H1 (cell line): ENCODE measurements at regions not wholly inside any gene's neighbourhood (a gene's known extent, or its start where the extent isn't known, plus 50 kb on each side); places are given as distances from the start of the nearest gene placed in this dataset.

ENCODE experiments used
- CTCF ChIA-PET: fragments of 300-600 bp; sonication (Branson Sonifier 250); formaldehyde crosslinking; loops from one replicate; lab custom pipeline; 2021; ENCODE audit not compliant: partially characterized antibody; lab: Charles Lee
- POLR2A ChIA-PET: fragments of 300-600 bp; sonication (Branson Sonifier 250); formaldehyde crosslinking; loops from one replicate; lab custom pipeline; 2021; ENCODE audit warnings: inconsistent platforms; ENCODE audit not compliant: partially characterized antibody; lab: Charles Lee
- DNase-seq, 2 experiments: peaks; one replicate each; pipeline versions ENCODE4 v3.0.0 to v3.0.0-alpha.2; 2010 to 2022; ENCODE audit warnings: low spot score in 2 of 2, low read depth in 1 of 2, mixed read lengths in 1 of 2
- FAIRE-seq: peaks from 2 replicates; lab custom pipeline; 2011; peaks lifted over from hg19 to GRCh38; lab: Jason Lieb, UNC
- H2AFZ ChIP-seq: 2 replicates; pipeline ENCODE4 v1.8.1; 2012; ENCODE audit warnings: low read length, inconsistent platforms
- H2AK5ac ChIP-seq: 2 replicates; pipeline ENCODE4 v1.6.1; 2013; ENCODE audit warnings: low read depth, low read length
- H2BK120ac ChIP-seq: replicated peaks from 2 replicates; pipeline ENCODE3; 2013; ENCODE audit warnings: low read depth, low read length, inconsistent platforms
- H2BK12ac ChIP-seq: 2 replicates; pipeline ENCODE4 v1.6.1; 2013; ENCODE audit warnings: low read depth, low read length
- H2BK15ac ChIP-seq: 2 replicates; pipeline ENCODE4 v1.6.1; 2013; ENCODE audit warnings: low read length
- H2BK20ac ChIP-seq: 2 replicates; pipeline ENCODE4 v1.6.1; 2013; ENCODE audit warnings: low read length
- H2BK5ac ChIP-seq: 2 replicates; pipeline ENCODE4 v1.6.1; 2013; ENCODE audit warnings: low read depth, low read length
- H3K14ac ChIP-seq: 2 replicates; pipeline ENCODE4 v1.6.1; 2013; ENCODE audit warnings: inconsistent platforms; ENCODE audit not compliant: insufficient read length
- H3K18ac ChIP-seq: 2 replicates; pipeline ENCODE4 v1.6.1; 2013; ENCODE audit warnings: low read length; ENCODE audit errors: extremely low read depth
- H3K23ac ChIP-seq: 2 replicates; pipeline ENCODE4 v1.6.1; 2013; ENCODE audit warnings: inconsistent platforms; ENCODE audit not compliant: insufficient read length
- H3K23me2 ChIP-seq: 2 replicates; pipeline ENCODE4 v1.6.1; 2013; ENCODE audit warnings: low read depth, low read length
- H3K27ac ChIP-seq: 2 replicates; pipeline ENCODE4 v1.6.1; 2011; ENCODE audit warnings: low read depth, low read length, inconsistent platforms
- H3K27me3 ChIP-seq, 4 experiments: replicated peaks in 1 of 4; 1 replicate in 1 of 4; 2 replicates in 3 of 4; pipeline versions ENCODE4 v1.6.1 to v1.8.1; 2011 to 2013; ENCODE audit warnings: low read length in 3 of 4, mild to moderate bottlenecking in 3 of 4, inconsistent platforms in 2 of 4, mixed read lengths in 2 of 4, moderate library complexity in 1 of 4; ENCODE audit not compliant: control insufficient read depth in 3 of 4, insufficient read depth in 3 of 4; ENCODE audit errors: extremely low read depth in 1 of 4
- H3K36me3 ChIP-seq, 4 experiments: 2 replicates each; pipeline versions ENCODE4 v1.6.1 to v1.8.1; 2011 to 2013; ENCODE audit warnings: mild to moderate bottlenecking in 4 of 4, low read length in 3 of 4, moderate library complexity in 2 of 4, control low read depth in 1 of 4, inconsistent platforms in 1 of 4; ENCODE audit not compliant: insufficient read depth in 4 of 4, control insufficient read depth in 2 of 4
- H3K4ac ChIP-seq: replicated peaks from 2 replicates; pipeline ENCODE3; 2013; ENCODE audit warnings: low read length, low read depth, mixed read lengths, inconsistent platforms; ENCODE audit not compliant: insufficient read length
- H3K4me1 ChIP-seq, 4 experiments: replicated peaks in 1 of 4; 1 replicate in 1 of 4; 2 replicates in 3 of 4; pipeline versions ENCODE4 v1.6.1 to v1.8.1; 2011 to 2013; ENCODE audit warnings: low read length in 3 of 4, inconsistent platforms in 2 of 4, mixed read lengths in 1 of 4; ENCODE audit not compliant: insufficient read depth in 4 of 4, control insufficient read depth in 3 of 4
- H3K4me2 ChIP-seq, 2 experiments: 2 replicates each; pipeline versions ENCODE4 v1.6.1 to v1.8.1; 2011 to 2013; ENCODE audit warnings: low read depth in 2 of 2, low read length in 2 of 2, control low read depth in 1 of 2, inconsistent platforms in 1 of 2, mild to moderate bottlenecking in 1 of 2; ENCODE audit not compliant: insufficient read depth in 1 of 2
- H3K4me3 ChIP-seq, 4 experiments: fragments of 200-600, 300-600 bp in 1 of 4; sonication (generic), shearing (Covaris generic), sonication (Bioruptor Twin) in 1 of 4; 2 replicates each; pipeline versions ENCODE4 v1.5.1 to v1.8.1; 2011 to 2016; ENCODE audit warnings: low read length in 4 of 4, low read depth in 3 of 4, control low read depth in 2 of 4, inconsistent platforms in 2 of 4, mild to moderate bottlenecking in 2 of 4, mixed read lengths in 1 of 4, moderate library complexity in 1 of 4; ENCODE audit not compliant: insufficient read depth in 2 of 4; ENCODE audit errors: extremely low read depth in 1 of 4
- H3K56ac ChIP-seq: replicated peaks from 2 replicates; pipeline ENCODE3; 2013; ENCODE audit warnings: low read depth, mild to moderate bottlenecking, mixed read lengths, low read length, inconsistent platforms; ENCODE audit not compliant: insufficient read length
- H3K79me1 ChIP-seq: 2 replicates; pipeline ENCODE4 v1.6.1; 2013; ENCODE audit warnings: low read depth, low read length, control low read depth
- H3K79me2 ChIP-seq, 2 experiments: 2 replicates each; pipeline versions ENCODE4 v1.6.1 to v1.8.1; 2012 to 2013; ENCODE audit warnings: low read length in 2 of 2, mild to moderate bottlenecking in 2 of 2, inconsistent platforms in 1 of 2; ENCODE audit not compliant: insufficient read depth in 2 of 2, control insufficient read depth in 1 of 2
- H3K9ac ChIP-seq, 4 experiments: replicated peaks in 1 of 4; 1 replicate in 1 of 4; 2 replicates in 3 of 4; pipeline versions ENCODE4 v1.6.1 to v1.8.1; 2011 to 2013; ENCODE audit warnings: low read depth in 3 of 4, low read length in 3 of 4, control low read depth in 2 of 4, mild to moderate bottlenecking in 2 of 4, moderate library complexity in 2 of 4, inconsistent platforms in 1 of 4; ENCODE audit errors: extremely low read depth in 1 of 4
- H3K9me3 ChIP-seq, 2 experiments: 2 replicates each; pipeline versions ENCODE4 v1.6.1 to v1.8.1; 2012 to 2013; ENCODE audit warnings: mild to moderate bottlenecking in 2 of 2, moderate library complexity in 2 of 2, control low read depth in 1 of 2, inconsistent platforms in 1 of 2, low read depth in 1 of 2, low read length in 1 of 2, mixed read lengths in 1 of 2; ENCODE audit not compliant: insufficient read depth in 2 of 2
- H4K20me1 ChIP-seq, 2 experiments: replicated peaks in 1 of 2; 2 replicates each; pipeline versions ENCODE3 to v1.8.1; 2011 to 2013; ENCODE audit warnings: inconsistent platforms in 2 of 2, low read length in 2 of 2, mild to moderate bottlenecking in 1 of 2; ENCODE audit not compliant: insufficient read depth in 2 of 2, control insufficient read depth in 1 of 2
- H4K5ac ChIP-seq: 2 replicates; pipeline ENCODE4 v1.6.1; 2013; ENCODE audit warnings: low read length, low read depth, mixed read lengths, inconsistent platforms; ENCODE audit not compliant: insufficient read length
- H4K8ac ChIP-seq: 2 replicates; pipeline ENCODE4 v1.8.0; 2013; ENCODE audit warnings: mild to moderate bottlenecking, moderate library complexity, low read length, inconsistent platforms; ENCODE audit not compliant: insufficient read depth; ENCODE audit errors: extremely low read depth
- H4K91ac ChIP-seq: replicated peaks from 2 replicates; pipeline ENCODE3; 2013; ENCODE audit warnings: low read length, mixed read lengths, inconsistent platforms; ENCODE audit not compliant: insufficient read length
- CTBP2 ChIP-seq: IDR thresholded peaks from 2 replicates; pipeline ENCODE4 v1.7.0; 2011; ENCODE audit warnings: borderline replicate concordance, mild to moderate bottlenecking, moderate library complexity, mixed read lengths, low read length; ENCODE audit not compliant: insufficient read depth, insufficient read length
- EGR1 ChIP-seq: IDR thresholded peaks from 2 replicates; pipeline ENCODE4 v1.6.1; 2011; ENCODE audit warnings: low read depth, low read length, borderline replicate concordance
- EZH2 ChIP-seq: fragments of 200-600 bp; sonication (generic); IDR thresholded peaks from 2 replicates; pipeline ENCODE4 v1.7.1; 2012; ENCODE audit warnings: low read depth, mild to moderate bottlenecking, moderate library complexity, low read length, inconsistent platforms; ENCODE audit not compliant: severe bottlenecking
- HDAC6 ChIP-seq: IDR thresholded peaks from one replicate; pipeline ENCODE4 v1.7.1; 2012; ENCODE audit warnings: low read depth, mild to moderate bottlenecking, inconsistent platforms, low read length, moderate library complexity
- MAX ChIP-seq: IDR thresholded peaks from 2 replicates; pipeline ENCODE4 v1.6.1; 2012; ENCODE audit warnings: inconsistent platforms
- SP4 ChIP-seq: IDR thresholded peaks from 2 replicates; pipeline ENCODE4 v1.6.1; 2012; ENCODE audit warnings: low read length, inconsistent platforms
- WGBS, 2 experiments: shearing (Covaris generic) in 1 of 2; methylation state at CpG; one replicate each; pipeline versions ENCODE4 v1.1.6 to v1.1.7; 2013 to 2015; ENCODE audit warnings: low lambda C conversion rate in 2 of 2, mixed read lengths in 2 of 2, inconsistent platforms in 1 of 2, low coverage in 1 of 2, missing lambda C conversion rate in 1 of 2; ENCODE audit not compliant: insufficient replicate concordance in 2 of 2, insufficient coverage in 1 of 2, insufficient read length in 1 of 2; ENCODE audit errors: extremely low coverage in 1 of 2, missing lambda C conversion rate in 1 of 2; 5-methylcytosine and 5-hydroxymethylcytosine counted together
- TF ChIP-seq, protein P1 (sequence below): IDR thresholded peaks from 2 replicates; pipeline ENCODE4 v1.6.1; 2011; ENCODE audit warnings: low read length, improper control_type of control experiment

- H3K9ac ChIP-seq = no peak overlapping the region
- peak overlapping the region; percentile 21; the same call in 1 of the 2 replicates for H2BK12ac ChIP-seq
- 92% methylated on average over 11 of the region's 11 CpGs; no CpG with 5 or more reads in 1 of the 2 experiments for WGBS, 2 experiments
- H3K23me2 ChIP-seq = no peaks in the 10 kb centered on the region
- H3K27ac ChIP-seq = no peak overlapping the region
- H4K5ac ChIP-seq = no peak overlapping the region
- no peak overlapping the region for H2BK20ac ChIP-seq
- H3K4ac ChIP-seq = no peak overlapping the region
- H2BK15ac ChIP-seq = no peak overlapping the region
- no peak overlapping the region for H2BK120ac ChIP-seq
- no peak overlapping the region for H3K23ac ChIP-seq
- CTCF ChIA-PET = interaction anchor here (0.6 to 5.0 kb wide), 17 partner anchors 8 to 419 kb away, joined by 3 to 44 read pairs (median 8); no protein-coding TSS in a partner anchor
- no peak overlapping the region for H2AK5ac ChIP-seq
- no peak overlapping the region; the same call in 1 of the 2 replicates for H2BK5ac ChIP-seq
- peaks cover 5% of the 10 kb centered on the region in 2 experiments; a peak in 3 of 4 replicates for H3K9me3 ChIP-seq
- DNase-seq = peak in 1 of 2 experiments; percentile 32
- H3K14ac ChIP-seq = no peak overlapping the region
- H4K91ac ChIP-seq = no peak overlapping the region
- no peaks in the 10 kb centered on the region for H3K79me1 ChIP-seq
- H3K4me1 ChIP-seq = peaks cover 6 to 30% (median 16%) of the 10 kb centered on the region in 4 experiments; a peak in 6 of 7 replicates
- H3K4me2 ChIP-seq = no peak overlapping the region
- no peaks in the 10 kb centered on the region for H4K20me1 ChIP-seq
- no peak overlapping the region for H3K4me3 ChIP-seq
- FAIRE-seq = no peak
- peak overlapping the region; percentile 51; the same call in 1 of the 2 replicates for H2AFZ ChIP-seq
- no peaks in the 10 kb centered on the region for H3K79me2 ChIP-seq
- no peaks in the 10 kb centered on the region for H3K27me3 ChIP-seq
- no peak overlapping the region for H3K18ac ChIP-seq
- H3K36me3 ChIP-seq = no peaks in the 10 kb centered on the region
- H4K8ac ChIP-seq = no peak overlapping the region
- POLR2A ChIA-PET = interaction anchor here (1.6 to 3.4 kb wide), 2 partner anchors 12 kb away, joined by 4 to 22 read pairs; no protein-coding TSS in a partner anchor
- TF ChIP-seq, protein P1, sequence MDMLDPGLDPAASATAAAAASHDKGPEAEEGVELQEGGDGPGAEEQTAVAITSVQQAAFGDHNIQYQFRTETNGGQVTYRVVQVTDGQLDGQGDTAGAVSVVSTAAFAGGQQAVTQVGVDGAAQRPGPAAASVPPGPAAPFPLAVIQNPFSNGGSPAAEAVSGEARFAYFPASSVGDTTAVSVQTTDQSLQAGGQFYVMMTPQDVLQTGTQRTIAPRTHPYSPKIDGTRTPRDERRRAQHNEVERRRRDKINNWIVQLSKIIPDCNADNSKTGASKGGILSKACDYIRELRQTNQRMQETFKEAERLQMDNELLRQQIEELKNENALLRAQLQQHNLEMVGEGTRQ = no peak
- TF ChIP-seq HDAC6 (no peak), MAX (no peak), CTBP2 (no peak), SP4 (no peak), EZH2 (no peak), EGR1 (no peak)
- H3K56ac ChIP-seq = no peak overlapping the region
Observed at GRCh38 chr5:34487159-34487879, 168.8 kb upstream of the RAI14 start.
